ES-I3 (cell line): ENCODE measurements at regions not wholly inside any gene's neighbourhood (a gene's known extent, or its start where the extent isn't known, plus 50 kb on each side); places are given as distances from the start of the nearest gene placed in this dataset.
A peak's percentile ranks its signal among the peaks of the same experiment; 100 is the strongest.

Experiments used
- H3K36me3 ChIP-seq: 2 replicates; pipeline ENCODE4 v1.6.1; 2013; ENCODE audit warnings: mild to moderate bottlenecking, low read length, control low read depth, moderate library complexity; ENCODE audit not compliant: insufficient read depth
- H3K4me1 ChIP-seq: 2 replicates; pipeline ENCODE4 v1.6.1; 2013; ENCODE audit warnings: mild to moderate bottlenecking, control low read depth, low read length; ENCODE audit not compliant: insufficient read depth
- H3K9ac ChIP-seq: 2 replicates; pipeline ENCODE4 v1.6.1; 2013; ENCODE audit warnings: low read depth, mild to moderate bottlenecking, low read length, moderate library complexity
- H3K9me3 ChIP-seq: 2 replicates; pipeline ENCODE4 v1.6.1; 2013; ENCODE audit warnings: mild to moderate bottlenecking, low read length, moderate library complexity; ENCODE audit not compliant: control insufficient read depth, insufficient read depth

GRCh38 chr9:88051138-88051537, 76.8 kb upstream of the CDK20 start:
- Histone ChIP-seq H3K9me3 (no peaks in the 10 kb centered on the region), H3K9ac (no peak overlapping the region), H3K36me3 (no peaks in the 10 kb centered on the region), H3K4me1 (no peaks in the 10 kb centered on the region)

DNA sequence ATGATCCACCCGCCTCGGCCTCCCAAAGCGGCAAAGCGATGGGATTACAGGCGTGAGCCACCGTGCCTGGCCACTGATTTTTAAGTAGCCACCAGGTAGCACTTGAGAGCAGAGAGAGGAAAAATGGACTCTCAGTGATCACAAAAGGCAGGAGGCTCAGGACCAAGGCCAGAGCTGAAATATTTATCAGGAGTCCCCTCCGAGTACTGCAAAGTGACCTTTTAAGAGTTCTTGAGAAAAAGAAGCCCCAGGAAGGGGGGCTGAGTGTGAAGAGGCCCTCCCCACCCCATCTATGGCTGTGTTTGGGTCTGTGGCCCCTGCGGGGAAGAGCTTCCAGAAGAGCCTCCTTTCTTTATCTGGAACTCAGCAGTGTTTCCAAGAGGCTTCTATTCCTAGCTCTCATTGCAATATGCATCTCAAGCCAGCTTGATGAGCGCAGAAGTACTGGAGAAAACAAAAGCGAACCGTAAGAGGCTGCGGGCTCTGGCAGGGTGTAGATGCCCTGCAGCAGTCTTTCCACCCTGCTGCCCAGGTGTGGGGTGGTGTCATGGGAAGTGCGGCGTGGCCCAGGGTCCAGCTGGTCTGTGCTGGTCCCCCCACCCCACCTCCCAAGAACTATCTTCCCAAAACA, 75.5 kb upstream of the CDK20 start:
- Histone ChIP-seq H3K9me3 (peaks cover 3% of the 10 kb centered on the region), H3K36me3 (no peaks in the 10 kb centered on the region), H3K9ac (no peak overlapping the region), H3K4me1 (no peaks in the 10 kb centered on the region)

DNA sequence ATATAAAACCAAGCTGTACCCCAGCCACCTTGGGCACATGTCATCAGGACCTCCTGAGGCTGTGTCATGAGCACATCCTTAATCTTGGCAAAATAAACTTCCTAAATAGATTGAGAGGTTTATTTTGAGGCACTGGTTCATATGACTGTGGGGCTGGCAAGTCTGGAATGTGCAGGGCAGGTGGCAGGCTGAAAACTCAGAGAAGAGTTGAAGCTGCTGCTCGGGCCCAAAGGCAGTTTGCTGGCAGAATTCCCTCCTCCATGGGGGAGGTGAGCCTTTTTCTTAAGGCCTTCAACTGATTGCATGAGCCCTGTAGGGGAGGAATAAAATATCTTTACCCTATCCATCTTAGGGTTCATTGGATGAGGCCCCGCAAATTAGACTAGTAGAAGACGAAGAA, 72.2 kb upstream of the CDK20 start:
- Histone ChIP-seq H3K4me1 (no peaks in the 10 kb centered on the region), H3K9me3 (peaks cover 16% of the 10 kb centered on the region), H3K9ac (no peak overlapping the region), H3K36me3 (no peaks in the 10 kb centered on the region)

DNA sequence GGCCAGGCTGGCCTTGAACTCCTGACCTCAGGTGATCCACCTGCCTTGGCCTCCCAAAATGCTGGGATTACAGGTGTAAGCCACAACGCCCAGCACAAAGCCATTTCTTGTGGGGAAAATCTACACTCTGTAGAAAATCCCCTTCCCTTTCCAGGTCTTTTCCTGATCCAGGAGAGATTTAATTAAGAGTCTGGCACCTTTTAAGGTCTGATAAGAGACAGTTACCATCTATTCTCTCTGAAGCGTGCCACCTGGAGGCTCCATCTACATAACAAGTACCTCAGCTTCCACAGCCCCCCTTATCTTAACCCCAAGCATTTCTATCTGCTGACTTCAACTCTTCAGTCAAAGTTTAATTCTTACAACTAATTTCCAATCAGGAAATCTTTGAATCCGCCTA, 71.4 kb upstream of the CDK20 start:
- H3K9me3 ChIP-seq: peaks cover 16% of the 10 kb centered on the region
- no peak overlapping the region for H3K9ac ChIP-seq
- H3K4me1 ChIP-seq: no peaks in the 10 kb centered on the region
- no peaks in the 10 kb centered on the region for H3K36me3 ChIP-seq

GRCh38 chr9:88044200-88044599, 69.9 kb upstream of the CDK20 start:
- no peaks in the 10 kb centered on the region for H3K4me1 ChIP-seq
- no peak overlapping the region for H3K9ac ChIP-seq
- no peaks in the 10 kb centered on the region for H3K36me3 ChIP-seq
- H3K9me3 ChIP-seq: peaks cover 16% of the 10 kb centered on the region

DNA sequence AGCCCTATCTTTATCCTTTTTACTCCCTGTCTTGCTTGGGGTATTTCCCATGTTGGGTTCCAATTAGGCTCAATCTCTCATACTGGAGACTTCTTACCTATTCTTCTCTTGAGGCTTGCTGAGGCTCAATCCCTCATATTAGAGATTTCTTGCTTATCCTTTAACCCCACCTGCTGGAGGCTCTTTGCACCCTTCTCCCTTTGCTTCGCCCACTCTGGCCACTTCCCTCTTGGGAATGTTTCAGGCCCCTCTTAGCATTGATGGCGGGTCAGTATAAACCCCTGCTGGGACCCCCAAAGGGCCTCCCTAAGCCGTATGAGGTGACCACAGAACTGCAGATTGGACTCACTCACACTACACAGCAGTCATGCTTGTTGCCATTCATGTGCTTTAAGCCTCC, 69.3 kb upstream of the CDK20 start:
- no peaks in the 10 kb centered on the region for H3K4me1 ChIP-seq
- H3K36me3 ChIP-seq: no peaks in the 10 kb centered on the region
- peaks cover 16% of the 10 kb centered on the region for H3K9me3 ChIP-seq
- H3K9ac ChIP-seq: no peak overlapping the region

GRCh38 chr9:88041447-88041846, 67.1 kb upstream of the CDK20 start:
- H3K9me3 ChIP-seq: peaks cover 23% of the 10 kb centered on the region
- no peaks in the 10 kb centered on the region for H3K36me3 ChIP-seq
- H3K4me1 ChIP-seq: no peaks in the 10 kb centered on the region
- no peak overlapping the region for H3K9ac ChIP-seq

- Histone ChIP-seq H3K36me3 (no peaks in the 10 kb centered on the region), H3K9me3 (peaks cover 8% of the 10 kb centered on the region; the same call in 1 of the 2 replicates), H3K4me1 (peaks cover 5% of the 10 kb centered on the region; the same call in 1 of the 2 replicates), H3K9ac (no peak overlapping the region)
Observed at GRCh38 chr9:88037285-88037845, 63.0 kb upstream of the CDK20 start.

GRCh38 chr9:88034964-88035363, 60.6 kb upstream of the CDK20 start:
- Histone ChIP-seq H3K9ac (no peak overlapping the region), H3K36me3 (no peaks in the 10 kb centered on the region), H3K9me3 (peaks cover 8% of the 10 kb centered on the region; the same call in 1 of the 2 replicates), H3K4me1 (peaks cover 5% of the 10 kb centered on the region; the same call in 1 of the 2 replicates)

GRCh38 chr9:88033359-88033702, 59.0 kb upstream of the CDK20 start:
- Histone ChIP-seq H3K9me3 (peaks cover 6% of the 10 kb centered on the region; the same call in 1 of the 2 replicates), H3K9ac (no peak overlapping the region), H3K36me3 (no peaks in the 10 kb centered on the region), H3K4me1 (peaks cover 5% of the 10 kb centered on the region; the same call in 1 of the 2 replicates)

DNA sequence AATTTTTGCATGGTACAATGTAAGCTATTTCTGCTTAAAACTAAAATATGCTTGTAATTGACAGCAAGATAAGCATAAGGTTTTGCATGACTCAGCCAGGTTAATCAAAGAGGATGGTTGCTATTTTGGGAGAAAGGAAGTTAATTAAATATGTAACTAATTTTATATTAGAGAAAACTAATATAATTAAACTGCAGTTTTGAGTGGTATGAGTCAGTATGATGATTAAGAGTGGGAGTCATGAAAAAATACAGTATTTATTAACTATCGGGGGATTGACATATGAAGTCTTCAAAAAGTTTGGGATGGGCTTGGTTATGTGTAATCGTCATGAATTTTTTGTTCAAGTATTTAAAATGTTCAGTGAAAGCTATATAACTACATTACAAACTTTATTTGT, 54.0 kb upstream of the CDK20 start:
- Histone ChIP-seq H3K4me1 (peaks cover 16% of the 10 kb centered on the region), H3K9me3 (no peaks in the 10 kb centered on the region), H3K9ac (no peak overlapping the region), H3K36me3 (no peaks in the 10 kb centered on the region)

GRCh38 chr9:88026118-88026479, 51.8 kb upstream of the CDK20 start:
- Histone ChIP-seq H3K4me1 (peaks cover 11% of the 10 kb centered on the region), H3K9ac (0 out of 2 replicates have a peak overlapping the region, but pooled peaks have one; percentile 25), H3K9me3 (no peaks in the 10 kb centered on the region), H3K36me3 (no peaks in the 10 kb centered on the region)

GRCh38 chr9:88025411-88026117, 51.2 kb upstream of the CDK20 start:
- Histone ChIP-seq H3K36me3 (no peaks in the 10 kb centered on the region), H3K4me1 (peaks cover 11% of the 10 kb centered on the region), H3K9me3 (no peaks in the 10 kb centered on the region), H3K9ac (0 out of 2 replicates have a peak overlapping the region, but pooled peaks have one; percentile 25)

- Histone ChIP-seq H3K36me3 (no peaks in the 10 kb centered on the region), H3K4me1 (peaks cover 11% of the 10 kb centered on the region), H3K9me3 (no peaks in the 10 kb centered on the region), H3K9ac (no peak overlapping the region)
Observed at GRCh38 chr9:88024896-88025295, 50.6 kb upstream of the CDK20 start.
